ENCODE measurements at regions not wholly inside any gene's neighbourhood (a gene's known extent, or its start where the extent isn't known, plus 50 kb on each side); places are given as distances from the start of the nearest gene placed in this dataset.

GRCh38 chr2:41906338-41906725 lies 141.5 kb upstream of the PKDCC start:
- TF ChIP-seq, protein P1, sequence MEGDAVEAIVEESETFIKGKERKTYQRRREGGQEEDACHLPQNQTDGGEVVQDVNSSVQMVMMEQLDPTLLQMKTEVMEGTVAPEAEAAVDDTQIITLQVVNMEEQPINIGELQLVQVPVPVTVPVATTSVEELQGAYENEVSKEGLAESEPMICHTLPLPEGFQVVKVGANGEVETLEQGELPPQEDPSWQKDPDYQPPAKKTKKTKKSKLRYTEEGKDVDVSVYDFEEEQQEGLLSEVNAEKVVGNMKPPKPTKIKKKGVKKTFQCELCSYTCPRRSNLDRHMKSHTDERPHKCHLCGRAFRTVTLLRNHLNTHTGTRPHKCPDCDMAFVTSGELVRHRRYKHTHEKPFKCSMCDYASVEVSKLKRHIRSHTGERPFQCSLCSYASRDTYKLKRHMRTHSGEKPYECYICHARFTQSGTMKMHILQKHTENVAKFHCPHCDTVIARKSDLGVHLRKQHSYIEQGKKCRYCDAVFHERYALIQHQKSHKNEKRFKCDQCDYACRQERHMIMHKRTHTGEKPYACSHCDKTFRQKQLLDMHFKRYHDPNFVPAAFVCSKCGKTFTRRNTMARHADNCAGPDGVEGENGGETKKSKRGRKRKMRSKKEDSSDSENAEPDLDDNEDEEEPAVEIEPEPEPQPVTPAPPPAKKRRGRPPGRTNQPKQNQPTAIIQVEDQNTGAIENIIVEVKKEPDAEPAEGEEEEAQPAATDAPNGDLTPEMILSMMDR (conservative IDR thresholded peaks at IDR 0.05; ENCODE audit: control insufficient read depth, insufficient read depth, low read depth, low read length), result no peak
- DNase-seq (ENCODE audit: low read depth), result peak; percentile 30
- H3K4me3 ChIP-seq (ENCODE audit: control insufficient read depth, low read depth, low read length), result no peak overlapping the region

DNA sequence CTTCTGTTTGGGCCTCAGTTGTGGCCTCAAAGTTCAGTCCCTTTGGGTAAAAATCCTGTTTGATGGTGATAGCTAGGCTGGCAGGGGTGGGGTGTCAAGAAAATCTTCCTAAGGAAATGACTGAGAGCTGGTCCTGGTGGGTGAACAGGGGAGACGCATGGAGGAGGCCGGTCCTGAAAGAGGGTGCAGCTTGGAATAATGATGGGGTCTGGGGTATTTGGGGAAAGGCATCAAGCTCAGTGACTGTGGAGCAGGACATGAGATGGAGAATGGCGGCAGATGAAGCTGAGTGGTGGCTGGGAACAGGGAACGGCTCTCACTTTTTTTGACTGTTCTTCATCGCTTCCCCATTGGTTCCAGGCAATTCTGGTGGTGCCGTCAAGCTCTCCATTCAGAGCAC lies 140.7 kb upstream of the PKDCC start:
- no peak overlapping the region for H3K4me3 ChIP-seq (ENCODE audit: control insufficient read depth, low read depth, low read length)
- DNase-seq (ENCODE audit: low read depth), result no peak
- TF ChIP-seq, protein P1 (conservative IDR thresholded peaks at IDR 0.05; ENCODE audit: control insufficient read depth, insufficient read depth, low read depth, low read length), result no peak

- TF ChIP-seq, protein P1 (conservative IDR thresholded peaks at IDR 0.05; ENCODE audit: control insufficient read depth, insufficient read depth, low read depth, low read length), result no peak
- H3K4me3 ChIP-seq (ENCODE audit: control insufficient read depth, low read depth, low read length), result no peak overlapping the region
- DNase-seq (ENCODE audit: low read depth), result no peak
Measured at GRCh38 chr2:41907771-41908207, 140.0 kb upstream of the PKDCC start.

- DNase-seq (ENCODE audit: low read depth), result no peak
- TF ChIP-seq, protein P1 (conservative IDR thresholded peaks at IDR 0.05; ENCODE audit: control insufficient read depth, insufficient read depth, low read depth, low read length), result no peak
- no peak overlapping the region for H3K4me3 ChIP-seq (ENCODE audit: control insufficient read depth, low read depth, low read length)
Measured at GRCh38 chr2:41908349-41908748, 139.5 kb upstream of the PKDCC start.

DNA sequence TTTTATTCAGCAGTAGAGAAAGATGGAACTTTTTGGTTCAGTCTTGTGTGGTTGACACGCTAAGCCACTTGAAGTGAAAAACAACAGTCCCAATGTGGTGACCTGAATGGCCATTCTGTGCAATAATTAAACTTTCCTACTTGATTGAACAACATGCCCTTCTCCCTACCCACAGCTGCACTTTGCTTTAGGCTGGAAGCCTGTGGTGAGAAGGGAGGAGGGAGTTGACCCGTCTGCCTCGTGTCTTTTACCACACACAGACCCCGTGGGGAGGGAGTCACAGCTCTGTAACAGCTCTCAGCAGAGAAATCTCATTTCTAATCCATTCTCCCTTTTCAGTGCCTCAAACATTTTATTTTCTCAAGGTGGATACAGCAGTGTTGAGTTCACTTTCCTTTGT lies 138.2 kb upstream of the PKDCC start:
- H3K4me3 ChIP-seq (ENCODE audit: control insufficient read depth, low read depth, low read length), result no peak overlapping the region
- TF ChIP-seq, protein P1 (conservative IDR thresholded peaks at IDR 0.05; ENCODE audit: control insufficient read depth, insufficient read depth, low read depth, low read length), result no peak
- DNase-seq (ENCODE audit: low read depth), result no peak

- DNase-seq (ENCODE audit: low read depth), result peak; percentile 65
- TF ChIP-seq, protein P1 (conservative IDR thresholded peaks at IDR 0.05; ENCODE audit: control insufficient read depth, insufficient read depth, low read depth, low read length), result no peak
- no peak overlapping the region for H3K4me3 ChIP-seq (ENCODE audit: control insufficient read depth, low read depth, low read length)
Measured at GRCh38 chr2:41910126-41910525, 137.7 kb upstream of the PKDCC start.

GRCh38 chr2:41911033-41911432 lies 136.8 kb upstream of the PKDCC start:
- H3K4me3 ChIP-seq (ENCODE audit: control insufficient read depth, low read depth, low read length), result no peak overlapping the region
- TF ChIP-seq, protein P1 (conservative IDR thresholded peaks at IDR 0.05; ENCODE audit: control insufficient read depth, insufficient read depth, low read depth, low read length), result no peak
- no peak for DNase-seq (ENCODE audit: low read depth)

Data from fibroblast of mammary gland (primary cell).